ENCODE measurements at regions not wholly inside any gene's neighbourhood (a gene's known extent, or its start where the extent isn't known, plus 50 kb on each side); places are given as distances from the start of the nearest gene placed in this dataset.

GRCh38 chr16:13393816-13394215, 492.4 kb downstream of the SHISA9 start:
- peak in 1 of 56 donors; percentile 4 for DNase-seq

GRCh38 chr16:13394488-13394887, 493.1 kb downstream of the SHISA9 start:
- no peak for DNase-seq

- DNase-seq: no peak
Observed at GRCh38 chr16:13397126-13397525, 495.7 kb downstream of the SHISA9 start.

GRCh38 chr16:13401641-13402040, 500.2 kb downstream of the SHISA9 start:
- no peak for DNase-seq

- DNase-seq: no peak
Observed at GRCh38 chr16:13402601-13403000, 501.2 kb downstream of the SHISA9 start.

- DNase-seq: no peak
Observed at GRCh38 chr16:13403326-13403725, 501.9 kb downstream of the SHISA9 start.

- DNase-seq: no peak
Observed at GRCh38 chr16:13414154-13414553, 505.8 kb upstream of the ERCC4 start.

- no peak for DNase-seq
Observed at GRCh38 chr16:13419589-13419988, 500.4 kb upstream of the ERCC4 start.

GRCh38 chr16:13421726-13422125, 498.2 kb upstream of the ERCC4 start:
- no peak for DNase-seq

- no peak for DNase-seq
Observed at GRCh38 chr16:13425836-13426235, 494.1 kb upstream of the ERCC4 start.

GRCh38 chr16:13426269-13426668, 493.7 kb upstream of the ERCC4 start:
- DNase-seq: no peak

GRCh38 chr16:13426736-13427135, 493.2 kb upstream of the ERCC4 start:
- DNase-seq: no peak

GRCh38 chr16:13427943-13428342, 492.0 kb upstream of the ERCC4 start:
- DNase-seq: no peak

- DNase-seq: no peak
Observed at GRCh38 chr16:13429416-13429815, 490.5 kb upstream of the ERCC4 start.

GRCh38 chr16:13435415-13435814, 484.5 kb upstream of the ERCC4 start:
- no peak for DNase-seq

- no peak for DNase-seq
Observed at GRCh38 chr16:13435873-13436474, 484.0 kb upstream of the ERCC4 start.

GRCh38 chr16:13436641-13437412, 483.1 kb upstream of the ERCC4 start:
- peak in 1 of 56 donors; percentile 3 for DNase-seq

- DNase-seq: no peak
Observed at GRCh38 chr16:13437413-13437795, 482.6 kb upstream of the ERCC4 start.

GRCh38 chr16:13438064-13438463, 481.9 kb upstream of the ERCC4 start:
- no peak for DNase-seq

- no peak for DNase-seq
Observed at GRCh38 chr16:13439766-13440165, 480.2 kb upstream of the ERCC4 start.

GRCh38 chr16:13441675-13442074, 478.3 kb upstream of the ERCC4 start:
- DNase-seq: no peak

GRCh38 chr16:13448346-13448745, 471.6 kb upstream of the ERCC4 start:
- no peak for DNase-seq

GRCh38 chr16:13453325-13453724, 466.6 kb upstream of the ERCC4 start:
- DNase-seq: peak in 2 of 56 donors; percentile 1 to 2
